GM19043 (cell line): ENCODE measurements at regions not wholly inside any gene's neighbourhood (a gene's known extent, or its start where the extent isn't known, plus 50 kb on each side); places are given as distances from the start of the nearest gene placed in this dataset.

ENCODE experiments used
- ATAC-seq: cut with Tn5 transposase; IDR thresholded peaks from one replicate; pipeline ENCODE4 v1.9.1; 2021; ENCODE audit warnings: low read depth; ENCODE audit not compliant: unreplicated experiment

DNA sequence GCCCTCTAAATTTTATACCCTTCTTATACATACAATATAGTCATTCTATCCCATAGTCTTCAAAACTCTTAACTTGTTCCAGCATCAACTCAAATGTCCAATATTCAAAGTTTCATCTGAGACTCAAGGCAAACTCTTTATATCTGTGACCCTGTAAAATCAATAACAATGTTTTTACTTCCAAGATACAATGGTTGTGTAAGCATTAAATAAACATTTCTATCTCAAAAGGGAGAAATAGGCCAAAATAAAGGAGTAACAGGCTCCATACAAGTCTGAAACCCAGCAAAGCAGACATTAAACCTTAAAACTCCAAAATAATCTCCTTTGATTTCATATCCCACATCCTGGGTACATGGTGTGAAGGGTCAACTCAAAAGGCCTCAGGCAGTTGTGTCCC, 1299.1 kb downstream of the MRPL39 start:
- ATAC-seq: no peak

DNA sequence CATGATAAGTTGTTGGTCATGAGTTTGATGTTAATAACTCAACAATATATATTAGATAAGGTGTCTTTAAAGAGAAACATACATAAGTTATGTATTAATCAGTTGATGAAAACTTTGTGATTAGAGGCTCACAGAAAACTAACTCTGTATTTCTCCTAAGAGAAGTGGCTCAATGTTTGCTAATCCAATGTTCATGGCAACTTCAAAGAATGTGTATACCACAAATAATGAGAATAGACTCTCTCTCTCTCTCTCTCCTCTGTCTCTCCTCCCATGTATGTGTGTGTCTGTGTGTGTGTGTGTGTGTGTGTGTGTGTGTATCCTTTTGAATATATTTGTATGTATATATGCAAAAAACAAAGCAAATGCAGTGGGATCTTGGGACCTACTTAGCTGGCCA, 1304.9 kb downstream of the MRPL39 start:
- ATAC-seq: no peak

DNA sequence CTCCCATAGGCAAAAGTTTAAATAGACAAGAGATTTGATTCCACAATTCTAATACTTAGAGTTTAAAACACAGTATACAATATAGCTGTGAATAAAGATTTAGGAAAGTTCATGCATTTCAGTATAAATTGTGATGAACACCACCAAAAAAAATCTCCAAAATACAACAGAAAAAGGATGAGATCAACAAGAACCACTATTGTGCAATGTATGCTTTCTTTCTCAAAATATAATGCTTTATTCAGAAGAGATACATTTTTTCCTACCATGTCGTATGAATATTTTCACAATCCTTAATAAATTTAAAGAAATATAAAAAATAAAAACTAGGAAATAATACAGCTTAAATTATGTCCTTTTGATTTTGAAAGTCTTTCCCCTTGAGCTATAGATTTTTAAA, 1309.2 kb downstream of the MRPL39 start:
- ATAC-seq: no peak

DNA sequence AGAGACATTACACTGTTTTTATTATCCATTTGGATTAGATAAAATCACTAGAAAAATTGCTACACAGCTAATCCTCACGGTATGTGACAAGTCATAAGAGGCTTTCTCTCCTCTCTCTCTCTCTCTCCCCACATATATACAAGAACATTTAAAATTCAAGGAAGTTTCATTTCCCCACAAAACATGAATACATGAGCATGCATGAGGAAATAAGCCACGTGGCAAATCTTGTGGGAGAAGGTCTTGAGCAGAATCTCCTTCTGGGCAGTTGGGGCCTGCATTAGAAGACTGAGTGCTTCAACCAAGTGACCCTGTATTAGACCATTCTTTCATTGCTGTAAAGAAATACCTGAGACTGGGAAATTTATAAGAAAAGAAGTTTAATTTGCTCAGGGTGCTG, 1313.1 kb downstream of the MRPL39 start:
- ATAC-seq: no peak

DNA sequence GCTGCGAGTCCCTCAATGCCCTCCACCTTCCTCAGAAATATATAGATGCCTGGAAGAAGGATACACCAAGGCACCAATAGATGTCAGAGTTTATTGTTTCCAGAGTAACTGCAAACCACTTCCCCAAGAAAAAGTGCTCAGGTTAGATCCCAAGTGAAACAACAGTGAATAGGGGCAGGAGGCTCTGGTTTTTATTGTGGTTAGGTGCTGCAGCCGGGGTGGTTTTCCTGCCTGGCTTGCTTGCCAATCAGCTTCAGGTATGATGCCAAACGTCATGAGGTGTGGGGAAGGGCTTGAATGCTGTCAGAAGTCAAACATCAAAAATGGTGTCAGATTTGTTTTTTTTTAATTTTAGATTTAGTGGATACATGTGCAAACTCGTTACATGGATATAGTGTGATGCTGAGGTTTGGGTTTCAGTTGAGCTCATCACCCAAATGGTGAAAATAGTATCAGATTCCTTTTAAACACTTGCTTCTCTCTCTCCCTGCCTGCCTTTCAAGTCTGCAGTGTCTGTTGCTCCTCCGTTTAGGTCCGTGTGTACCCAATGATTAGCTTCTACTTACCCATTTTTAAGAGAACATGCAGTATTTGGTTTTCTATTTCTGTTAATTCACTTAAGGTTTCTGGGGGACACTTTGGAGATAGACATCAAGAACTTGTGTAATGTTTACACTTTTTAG, 1317.0 kb downstream of the MRPL39 start:
- ATAC-seq: no peak

DNA sequence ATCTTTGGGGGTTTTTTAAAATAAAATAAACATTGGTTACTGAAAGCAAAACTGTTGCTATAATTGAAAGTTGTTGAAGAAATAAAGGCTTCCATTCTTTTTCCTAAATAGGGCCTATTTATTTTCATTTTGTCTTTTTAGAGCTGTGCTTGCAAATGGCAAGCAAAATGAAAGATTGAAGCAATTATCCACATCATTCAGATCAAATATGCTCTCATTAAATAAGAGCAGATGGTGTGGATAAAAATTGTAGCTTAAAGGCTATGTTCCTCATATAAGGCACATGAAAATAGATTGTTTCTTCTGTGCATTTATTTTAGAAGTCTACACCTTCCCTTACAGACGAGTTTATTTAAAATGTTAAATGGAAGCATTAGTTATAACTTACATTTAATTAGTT, 1317.7 kb downstream of the MRPL39 start:
- no peak for ATAC-seq

DNA sequence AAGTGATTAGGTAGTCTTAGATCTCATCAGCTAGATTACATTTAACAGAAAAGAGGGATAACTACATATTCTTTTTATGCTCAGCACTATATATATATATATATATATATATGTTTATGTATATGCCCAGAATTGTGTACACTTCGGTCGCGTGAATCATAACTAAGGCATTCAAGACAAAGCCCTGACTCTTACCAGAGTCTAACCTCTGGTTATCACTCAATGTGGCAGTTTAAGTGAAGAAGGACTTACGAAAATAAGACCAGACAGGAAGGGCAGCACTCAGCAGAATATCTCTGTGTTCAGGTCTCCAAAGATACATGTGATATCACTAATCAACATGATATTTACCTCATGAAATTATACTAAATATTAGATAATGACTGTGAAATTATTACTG, 1326.7 kb downstream of the MRPL39 start:
- no peak for ATAC-seq

DNA sequence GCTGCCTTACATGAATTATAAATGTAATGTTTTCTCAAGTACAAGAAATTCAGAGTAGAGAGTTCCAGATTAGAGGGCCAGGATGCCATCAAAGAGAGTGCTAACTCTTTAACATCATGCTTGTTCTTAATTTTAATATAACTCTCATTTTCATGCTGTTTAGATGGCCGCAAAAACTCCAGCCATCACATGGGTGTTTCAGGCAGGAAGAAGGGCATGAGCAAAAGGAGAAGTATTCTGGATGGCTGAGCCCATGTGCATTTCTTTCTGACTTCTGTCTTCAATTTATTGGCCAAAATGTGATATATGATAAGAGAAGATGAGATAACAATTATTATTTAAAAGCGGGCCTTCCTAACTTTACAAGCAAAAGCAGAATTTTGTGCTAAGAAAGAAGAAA, 1328.6 kb downstream of the MRPL39 start:
- ATAC-seq: no peak

DNA sequence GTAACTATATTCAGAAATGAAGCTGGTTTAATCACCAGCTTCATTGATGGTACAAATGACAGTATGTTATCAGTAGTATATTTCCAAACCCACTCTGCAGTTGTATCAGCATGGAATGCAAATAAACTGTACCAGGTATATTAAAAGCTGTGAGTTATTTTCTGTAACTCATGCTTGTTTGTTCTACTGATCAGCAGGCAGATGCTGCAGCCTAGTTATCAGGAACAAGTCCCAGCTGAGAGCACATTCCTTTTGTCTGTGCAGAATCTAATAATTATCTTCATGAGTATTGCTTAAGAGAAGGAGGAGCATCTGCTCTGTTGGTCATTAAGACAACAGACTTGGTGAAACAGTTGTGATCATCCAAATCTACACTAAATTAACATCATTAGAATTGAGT, 1331.1 kb downstream of the MRPL39 start:
- ATAC-seq: no peak

DNA sequence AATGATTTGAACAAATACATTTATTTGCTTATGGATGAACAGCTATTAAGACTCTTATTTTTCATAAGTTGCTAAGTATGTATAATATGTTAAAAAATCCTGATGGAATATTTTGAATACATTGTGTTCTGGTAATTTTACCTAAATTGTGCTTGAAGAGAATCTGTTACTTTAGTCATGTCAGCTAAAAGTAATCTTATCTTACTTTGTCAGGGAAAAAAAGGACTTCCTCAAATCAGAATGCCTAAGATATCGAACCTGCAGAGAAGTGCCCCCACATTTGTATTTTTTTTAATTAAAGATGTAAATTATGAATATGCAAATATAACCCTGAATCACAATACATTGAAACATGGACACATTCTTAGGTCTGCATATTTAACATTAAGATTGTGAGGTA, 1331.7 kb downstream of the MRPL39 start:
- no peak for ATAC-seq

DNA sequence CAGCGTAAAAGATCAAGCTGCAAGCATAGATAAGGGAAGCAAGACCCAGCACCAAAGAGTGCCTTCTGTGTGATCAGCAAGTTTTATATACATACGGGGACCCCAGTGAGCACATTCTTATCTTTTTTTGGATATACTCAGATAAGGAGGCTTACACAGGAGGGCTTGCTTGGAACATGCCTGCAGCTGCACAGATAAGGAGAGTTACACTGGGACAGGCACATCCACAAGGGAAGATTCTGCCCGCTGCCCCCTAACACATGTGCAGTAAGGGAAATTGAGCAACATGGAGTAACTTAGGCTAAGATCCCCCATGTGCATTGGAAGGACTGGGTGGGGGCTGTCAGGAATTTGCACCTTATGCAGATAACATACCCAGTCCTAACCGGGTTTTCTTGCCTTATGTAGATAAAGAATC, 1334.8 kb downstream of the MRPL39 start:
- no peak for ATAC-seq

DNA sequence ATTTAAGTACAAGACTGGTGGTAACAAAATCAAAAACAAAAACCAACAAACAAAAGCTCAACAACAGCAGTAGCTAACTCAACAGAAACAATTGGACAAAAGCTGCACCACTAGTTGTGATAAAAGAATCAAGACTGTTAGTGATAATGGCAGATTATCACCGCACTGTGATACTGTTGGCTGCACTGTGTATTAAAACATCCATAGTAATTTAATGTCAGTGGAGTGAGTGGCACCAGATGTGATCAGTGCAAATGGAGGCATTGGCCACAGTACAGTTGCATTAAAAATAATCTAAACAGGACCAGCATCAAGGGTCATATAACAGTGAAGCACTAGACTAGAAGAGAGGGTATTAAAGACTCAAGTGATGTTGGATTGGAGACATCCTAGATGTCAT, 1341.3 kb downstream of the MRPL39 start:
- no peak for ATAC-seq

DNA sequence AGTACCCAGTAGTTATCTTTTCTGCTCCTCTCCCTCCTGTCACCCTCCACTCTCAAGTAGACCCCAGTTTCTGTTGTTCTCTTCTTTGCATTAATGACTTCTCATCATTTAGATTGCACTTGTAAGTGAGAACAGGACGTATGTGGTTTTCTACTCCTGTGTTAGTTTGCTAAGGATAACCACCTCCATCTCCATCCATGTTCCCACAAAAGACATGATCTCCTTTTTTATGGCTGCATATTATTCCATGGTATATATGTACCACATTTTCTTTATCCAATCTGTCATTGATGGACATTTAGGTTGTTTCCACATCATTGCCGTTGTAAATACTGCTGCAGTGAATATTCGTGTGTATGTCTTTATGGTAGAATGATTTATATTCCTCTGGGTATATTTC, 1346.5 kb downstream of the MRPL39 start:
- ATAC-seq: no peak

DNA sequence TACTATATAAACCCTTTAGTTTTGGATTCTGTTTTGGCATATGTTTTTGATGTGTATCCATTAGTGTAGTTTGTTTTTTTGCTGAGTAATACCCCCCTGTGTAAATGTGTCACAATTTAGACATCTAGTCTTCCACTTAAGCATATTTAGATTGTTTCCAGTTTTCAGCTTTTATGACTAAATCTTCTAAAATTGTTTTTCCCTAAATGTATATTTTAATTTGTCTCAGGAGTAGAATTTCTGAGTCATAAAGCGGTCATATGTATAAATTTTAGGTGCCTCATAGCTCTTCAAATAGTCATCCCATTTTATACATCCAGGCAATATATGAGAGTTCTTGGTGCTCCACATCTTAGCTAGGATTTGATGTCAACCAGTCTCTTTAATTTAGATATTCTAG, 1348.0 kb downstream of the MRPL39 start:
- ATAC-seq: no peak

DNA sequence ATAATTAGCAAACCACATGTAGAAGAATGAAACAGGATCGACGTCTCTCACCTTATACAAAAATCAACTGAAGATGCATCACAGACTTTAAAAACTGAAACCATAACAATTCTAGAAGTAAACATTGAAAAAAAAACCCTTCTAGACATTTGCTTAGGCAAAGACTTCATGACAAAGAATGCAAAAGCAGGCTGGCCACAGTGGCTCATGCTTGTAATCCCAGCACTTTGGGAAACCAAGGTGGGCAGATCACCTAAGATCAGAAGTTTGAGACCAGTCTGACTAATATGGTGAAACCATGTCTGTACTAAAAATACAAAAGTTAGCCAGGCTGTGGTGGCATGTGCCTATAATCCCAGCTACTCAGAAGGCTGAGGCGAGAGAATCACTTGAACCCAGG, 1351.7 kb downstream of the MRPL39 start:
- ATAC-seq: no peak

DNA sequence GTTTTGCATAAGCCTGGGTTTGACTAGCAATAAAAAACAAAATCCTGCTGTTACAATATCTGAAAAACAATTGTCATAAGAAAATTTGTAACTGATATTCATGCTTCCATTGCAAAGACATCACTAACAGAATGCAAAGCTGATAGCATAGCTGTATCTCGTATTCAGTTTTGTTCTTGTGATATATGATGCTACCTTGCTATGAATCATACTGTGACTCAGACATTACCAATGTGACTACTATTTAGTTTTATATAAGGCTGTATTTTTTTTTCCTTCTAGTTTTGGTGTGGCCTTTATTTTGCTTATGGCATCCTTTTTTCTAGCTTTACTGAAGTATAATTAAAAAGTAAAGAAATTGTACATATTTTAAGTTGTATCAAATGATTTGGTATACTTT, 1381.8 kb downstream of the MRPL39 start:
- no peak for ATAC-seq

DNA sequence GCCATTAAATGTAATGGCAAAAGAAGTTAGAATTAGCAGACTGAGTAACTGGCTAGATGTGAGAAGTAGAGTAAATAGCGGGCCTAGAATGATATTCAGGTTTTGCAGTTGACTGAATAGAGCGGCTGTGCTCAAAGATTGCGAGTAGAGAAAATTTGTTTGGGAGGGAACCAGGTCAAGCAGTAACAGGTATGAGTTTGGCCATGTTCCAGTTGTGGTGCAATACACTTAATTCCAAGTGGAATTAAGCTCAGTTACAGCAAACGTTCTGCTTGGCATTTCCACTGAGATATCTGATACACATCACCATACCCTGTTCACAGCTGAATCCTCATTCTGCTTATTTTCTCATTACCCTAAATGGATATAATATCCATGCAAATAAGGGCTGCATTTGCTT, 1382.9 kb downstream of the MRPL39 start:
- ATAC-seq: no peak

DNA sequence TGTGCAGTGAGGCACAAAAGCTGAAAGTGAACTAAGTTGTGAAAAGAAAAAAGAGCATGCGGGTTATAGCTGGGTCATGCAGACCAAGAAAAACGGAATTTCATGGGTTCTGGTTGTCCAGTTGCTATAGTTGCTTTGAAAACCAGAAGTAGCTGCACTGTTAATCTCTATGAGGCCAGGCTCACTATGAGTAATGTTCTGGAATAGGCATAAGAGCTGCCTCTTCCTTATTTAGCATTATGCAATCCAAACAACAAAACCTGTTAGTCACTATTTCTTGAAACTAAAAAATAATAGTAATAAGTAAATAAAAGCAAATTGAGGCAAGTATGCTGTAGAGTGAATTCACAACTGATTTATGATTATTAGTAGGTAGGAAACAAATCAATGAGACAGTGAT, 1383.7 kb downstream of the MRPL39 start:
- ATAC-seq: no peak

DNA sequence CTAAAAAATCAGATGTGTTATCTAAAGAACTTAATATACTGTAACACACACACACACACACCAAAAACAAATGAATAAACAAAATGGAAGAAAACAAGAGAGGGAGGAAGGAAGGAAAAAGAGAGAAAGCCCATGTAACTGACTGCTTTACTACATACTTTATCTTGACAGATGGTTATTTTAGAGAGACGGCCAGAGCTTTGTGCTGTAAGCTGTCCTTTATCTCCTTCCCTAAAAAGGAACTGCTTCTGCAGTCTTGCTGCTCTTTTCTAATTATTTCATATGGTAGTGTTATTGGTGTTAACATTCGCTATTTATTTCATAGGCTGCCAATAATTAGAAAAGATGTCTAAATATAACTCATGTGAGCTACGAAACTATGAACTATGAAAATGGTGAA, 1384.6 kb downstream of the MRPL39 start:
- ATAC-seq: no peak

DNA sequence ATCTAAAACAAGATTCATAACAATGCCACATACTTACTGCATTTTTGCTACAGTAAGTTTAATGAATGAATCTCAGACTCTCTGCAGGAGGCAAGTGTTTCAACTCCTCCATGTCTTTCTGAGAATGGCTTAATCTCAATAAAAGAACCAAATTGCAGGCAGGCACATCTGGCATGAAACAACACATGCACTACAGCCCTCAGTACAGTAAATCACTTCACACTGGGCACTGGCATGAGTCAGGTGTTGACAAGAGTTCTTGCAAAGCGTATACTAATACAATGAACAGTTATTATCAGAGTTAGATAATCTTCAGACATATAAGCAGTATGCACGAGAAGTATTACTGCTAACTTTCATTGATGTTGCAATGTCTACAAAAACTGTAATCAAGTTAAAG, 1386.8 kb downstream of the MRPL39 start:
- no peak for ATAC-seq

DNA sequence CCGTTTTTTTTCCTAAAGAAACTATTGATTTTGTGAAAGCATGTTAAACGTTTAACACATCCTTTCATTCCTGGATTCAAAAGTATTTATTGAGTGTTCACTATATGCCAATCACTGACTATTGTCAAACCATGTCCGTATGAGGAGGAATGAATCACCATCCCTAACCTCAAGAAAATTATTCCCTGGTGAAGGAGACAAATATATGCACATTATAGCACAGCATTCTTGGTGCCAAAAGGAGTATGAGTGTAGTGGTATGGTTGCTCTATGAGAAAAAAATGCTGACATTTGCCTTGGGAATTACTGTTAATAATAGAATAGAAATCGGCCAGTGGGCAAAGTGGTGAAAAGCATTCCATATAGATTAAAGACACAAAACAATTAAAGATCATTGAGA, 1390.1 kb downstream of the MRPL39 start:
- no peak for ATAC-seq

DNA sequence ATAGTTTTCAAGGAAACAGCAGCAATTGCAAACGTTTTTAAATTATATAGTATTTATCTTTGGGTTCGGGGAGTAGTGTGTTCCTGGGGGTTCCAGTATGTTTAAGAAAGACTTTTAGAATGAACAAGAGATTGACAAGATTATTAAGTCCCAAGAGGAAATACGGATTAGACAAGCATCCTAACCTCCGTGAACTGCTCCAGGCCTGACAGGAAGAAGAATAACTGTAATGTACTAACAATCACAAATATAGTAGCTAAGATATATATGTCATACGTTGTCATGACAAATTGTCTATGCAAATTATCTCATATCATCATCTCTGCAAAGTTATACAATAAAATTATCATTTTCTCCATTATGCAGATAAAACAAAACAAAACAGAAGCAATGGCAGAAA, 1397.2 kb downstream of the MRPL39 start:
- no peak for ATAC-seq

DNA sequence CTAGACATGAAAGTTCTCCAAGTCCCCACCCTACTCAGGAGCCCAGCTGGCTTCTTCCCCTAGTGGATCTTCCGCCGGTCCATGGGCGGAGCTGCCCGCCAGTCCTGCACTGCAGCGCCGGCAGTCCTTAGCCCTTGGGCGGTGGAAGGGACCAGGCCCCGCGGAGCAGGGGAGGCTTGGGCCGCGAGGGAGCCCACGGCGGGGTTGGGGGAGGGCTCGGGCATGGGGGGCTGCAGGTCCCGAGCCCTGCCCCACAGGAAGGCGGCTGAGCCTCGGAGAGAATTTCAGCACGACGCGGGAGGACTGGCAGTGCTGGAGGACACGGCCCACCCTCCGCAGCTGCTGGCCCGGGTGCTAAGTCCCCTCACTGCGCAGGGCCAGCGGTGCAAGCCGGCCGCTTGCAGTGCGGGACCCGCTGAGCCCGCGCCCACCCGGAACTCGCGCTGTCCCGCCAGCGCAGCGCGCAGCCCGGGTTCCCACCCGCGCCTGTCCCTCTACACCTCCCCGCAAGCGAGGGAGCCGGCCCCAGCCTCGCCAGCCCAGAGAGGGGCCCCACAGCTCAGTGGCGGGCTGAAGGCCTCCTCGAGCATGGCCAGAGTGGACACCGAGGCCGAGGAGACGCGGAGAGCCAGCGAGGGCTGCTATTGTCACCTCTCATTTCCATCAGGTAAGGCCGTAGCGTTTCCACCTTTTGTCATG, 1398.6 kb downstream of the MRPL39 start:
- ATAC-seq: no peak
